ENCODE measurements at regions not wholly inside any gene's neighbourhood (a gene's known extent, or its start where the extent isn't known, plus 50 kb on each side); places are given as distances from the start of the nearest gene placed in this dataset.

DNA sequence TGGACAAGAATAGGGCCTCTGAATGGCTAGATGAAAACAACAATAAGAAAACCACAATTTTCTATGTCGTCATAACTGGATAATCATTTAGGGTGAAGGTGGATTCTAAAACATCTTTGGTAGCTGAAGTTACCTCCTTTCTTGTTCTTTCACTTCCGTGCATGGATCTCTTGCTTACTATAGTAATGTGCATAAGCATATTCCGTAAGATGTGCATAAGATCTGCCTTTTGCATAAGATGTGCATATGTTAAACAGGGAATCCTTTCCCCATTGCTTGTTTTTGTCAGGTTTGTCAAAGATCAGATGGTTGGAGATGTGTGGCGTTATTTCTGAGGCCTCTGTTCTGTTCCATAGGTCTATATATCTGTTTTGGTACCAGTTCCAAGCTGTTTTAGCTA is 353.6 kb downstream of the MTX2 start:
- DNase-seq: no peak

DNA sequence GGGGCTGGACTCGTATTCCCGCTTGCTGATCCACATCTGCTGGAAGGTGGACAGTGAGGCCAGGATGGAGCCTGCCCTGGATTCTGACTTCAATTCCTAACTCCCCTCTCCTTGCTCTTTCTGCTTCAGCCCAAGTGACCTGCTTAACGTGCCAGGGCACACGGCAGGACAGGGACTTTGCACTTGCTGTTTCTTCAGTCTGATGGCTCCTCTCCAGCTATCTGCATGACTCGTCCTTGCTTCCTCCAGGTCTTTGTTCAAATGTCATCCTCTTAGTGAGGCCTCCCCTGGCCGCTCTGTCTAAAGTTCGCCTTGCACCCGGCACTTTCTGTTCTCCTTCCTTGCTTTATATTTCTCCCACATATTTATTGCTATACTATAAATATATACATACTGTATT is 357.6 kb downstream of the MTX2 start:
- no peak for DNase-seq

DNA sequence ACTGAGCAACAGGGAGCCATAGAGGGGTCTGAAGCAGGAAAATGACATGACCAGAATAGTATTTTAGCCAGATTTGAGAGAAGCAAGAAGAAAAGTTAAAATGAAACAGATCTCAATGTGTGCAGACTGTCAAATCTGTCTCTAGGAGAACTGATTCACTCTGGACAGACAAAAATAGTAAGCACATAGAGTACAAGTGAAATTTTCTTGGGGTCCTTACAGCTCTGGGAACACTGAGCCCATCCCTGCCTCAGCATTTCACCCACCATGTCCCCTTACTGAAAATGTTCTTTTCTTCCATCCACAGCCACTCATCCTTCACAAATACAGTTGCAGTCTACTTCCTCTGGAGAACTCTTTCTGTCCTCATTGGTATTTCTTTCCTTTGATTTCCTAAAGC is 359.2 kb downstream of the MTX2 start:
- no peak for DNase-seq

DNA sequence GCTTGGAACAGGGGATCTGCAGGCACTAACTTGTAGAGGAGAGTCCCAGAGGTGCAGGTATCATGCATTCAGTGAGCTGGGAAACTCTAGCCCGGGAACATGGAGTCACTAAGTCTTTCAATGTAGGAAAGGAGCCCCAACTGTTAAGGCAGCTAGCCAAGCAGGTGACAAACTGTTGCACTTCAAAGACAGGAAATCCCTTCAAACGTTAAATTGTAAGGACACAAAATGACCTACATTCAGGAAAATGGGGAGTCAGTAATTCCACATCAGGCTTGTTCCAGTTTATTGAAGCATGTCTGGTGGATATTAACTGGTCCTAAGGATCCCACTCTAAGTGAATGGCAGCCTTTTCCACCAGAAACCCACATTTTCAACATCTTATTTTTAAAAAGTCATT is 364.5 kb downstream of the MTX2 start:
- no peak for DNase-seq

DNA sequence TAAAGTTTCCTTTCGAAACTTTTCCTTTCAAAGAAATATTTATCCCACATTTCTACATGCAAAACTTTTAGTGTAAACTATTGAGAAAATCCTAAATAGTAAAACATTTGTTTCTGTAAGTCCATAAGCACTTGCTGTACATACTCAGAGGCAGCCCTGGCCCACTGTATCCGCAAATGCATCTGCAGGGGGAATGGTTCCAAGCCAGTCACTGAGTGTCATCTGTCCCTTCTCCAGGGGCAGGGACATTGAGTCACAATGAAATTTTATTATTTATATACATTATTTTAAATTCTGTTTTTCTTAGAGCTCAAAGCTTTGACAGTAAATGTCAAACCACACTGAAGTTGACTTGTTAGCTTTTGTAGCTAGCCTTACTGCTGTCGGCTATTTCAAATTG is 367.2 kb downstream of the MTX2 start:
- DNase-seq: no peak

DNA sequence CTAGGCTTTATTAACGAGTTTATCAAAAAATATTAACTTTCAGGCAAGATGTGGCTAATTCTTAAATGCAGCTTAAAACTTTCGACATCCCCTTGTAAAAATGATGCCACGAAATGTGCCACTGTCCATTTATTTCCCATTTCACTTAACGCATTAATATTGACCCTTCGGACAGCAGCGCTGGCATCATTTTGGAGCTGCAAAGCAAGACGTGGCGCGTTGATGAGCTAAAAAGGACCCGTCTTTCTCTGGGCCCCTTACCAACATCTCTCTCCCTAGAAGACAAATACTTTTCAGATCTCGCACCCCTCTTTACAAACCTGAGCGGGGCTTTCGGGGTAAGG is 367.9 kb downstream of the MTX2 start:
- no peak for DNase-seq

DNA sequence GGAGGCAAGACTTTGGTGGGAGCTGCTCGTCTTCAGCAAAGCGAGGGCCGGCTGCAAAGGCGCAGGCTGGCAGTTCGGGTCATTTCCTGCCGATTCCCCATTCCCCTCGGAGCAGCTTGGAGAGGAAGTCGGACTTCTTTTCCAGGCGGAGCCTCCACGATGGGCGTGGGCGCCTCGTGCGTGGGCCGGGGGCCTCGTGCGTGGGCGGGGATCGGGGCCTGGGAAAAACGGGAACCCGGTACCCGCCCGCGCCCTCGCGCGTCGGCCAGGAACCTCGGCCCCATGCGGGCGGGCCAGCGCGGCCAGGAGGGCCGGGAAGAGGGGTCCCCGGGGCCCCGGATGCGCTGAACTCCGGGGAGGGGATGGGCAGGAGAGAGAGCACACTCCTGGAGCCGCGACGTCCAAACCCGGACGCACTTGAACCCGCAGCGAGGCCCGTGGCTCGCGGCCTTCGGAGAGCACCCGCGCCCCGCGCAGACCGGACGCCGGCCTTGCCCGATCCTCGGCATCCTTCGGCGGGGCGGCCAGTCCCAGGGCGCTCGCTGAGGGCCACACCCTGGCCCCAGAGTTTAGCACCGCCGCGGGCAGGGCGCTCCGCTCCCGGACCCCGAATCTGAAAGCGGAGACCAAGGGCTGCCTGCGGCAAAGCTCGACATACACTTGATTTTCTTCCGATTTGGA is 368.4 kb downstream of the MTX2 start:
- peak; percentile 49 for DNase-seq

DNA sequence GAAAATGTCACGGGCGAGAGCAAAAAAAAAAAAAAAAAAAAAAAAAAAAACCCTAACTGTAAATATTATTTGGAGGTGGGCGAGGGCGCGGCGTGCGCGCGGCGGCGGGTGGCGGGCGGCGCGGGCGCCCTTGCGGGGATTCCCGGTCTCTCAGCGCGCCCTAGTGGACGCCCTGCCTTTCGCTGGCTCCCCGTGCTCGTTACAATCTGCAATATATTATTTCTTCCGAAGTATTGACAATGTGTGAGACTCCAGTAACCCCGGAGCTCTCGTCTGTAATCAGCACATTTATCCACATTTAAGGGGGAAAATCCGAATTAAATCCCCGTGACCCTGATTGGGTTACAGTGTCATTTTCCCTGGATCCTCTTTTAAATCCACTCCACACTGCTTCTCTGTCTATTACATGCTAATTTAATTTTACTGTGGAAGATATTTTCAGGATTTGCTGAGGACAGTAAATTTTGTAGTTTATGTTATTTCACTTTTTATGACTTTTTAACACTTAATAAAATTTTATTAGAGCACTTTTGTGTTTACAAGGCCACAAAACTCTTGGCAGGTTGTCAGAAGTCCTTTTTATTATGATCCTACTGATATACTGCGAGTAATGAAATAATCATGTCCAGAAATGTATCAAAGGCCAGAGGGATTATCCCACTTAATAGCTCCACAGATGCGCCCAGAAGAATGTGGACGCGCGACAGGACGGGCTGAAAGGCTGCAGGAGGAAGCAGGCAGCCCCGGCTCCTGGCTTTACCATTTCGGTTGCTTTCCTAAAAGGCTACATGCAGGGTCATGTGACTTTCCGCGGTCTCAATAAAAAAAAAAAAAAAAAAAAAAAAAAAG is 369.1 kb downstream of the MTX2 start:
- peak; percentile 77 for DNase-seq

DNA sequence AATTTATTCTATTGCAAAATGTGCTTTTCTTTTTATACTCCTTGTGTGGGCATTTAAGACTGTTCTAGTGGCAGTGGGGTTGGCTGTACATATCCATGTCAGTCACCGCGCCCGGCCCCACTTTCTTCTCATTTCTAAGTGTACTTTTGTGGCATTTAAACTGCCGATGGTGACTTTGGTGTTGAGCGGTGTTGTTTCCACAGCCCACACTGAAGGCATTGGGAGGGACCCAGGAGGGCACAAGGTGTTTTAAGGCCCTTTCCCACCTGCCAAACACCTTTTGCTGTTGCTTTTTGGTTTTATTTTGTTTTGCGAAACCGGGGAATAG is 369.7 kb downstream of the MTX2 start:
- DNase-seq: no peak

DNA sequence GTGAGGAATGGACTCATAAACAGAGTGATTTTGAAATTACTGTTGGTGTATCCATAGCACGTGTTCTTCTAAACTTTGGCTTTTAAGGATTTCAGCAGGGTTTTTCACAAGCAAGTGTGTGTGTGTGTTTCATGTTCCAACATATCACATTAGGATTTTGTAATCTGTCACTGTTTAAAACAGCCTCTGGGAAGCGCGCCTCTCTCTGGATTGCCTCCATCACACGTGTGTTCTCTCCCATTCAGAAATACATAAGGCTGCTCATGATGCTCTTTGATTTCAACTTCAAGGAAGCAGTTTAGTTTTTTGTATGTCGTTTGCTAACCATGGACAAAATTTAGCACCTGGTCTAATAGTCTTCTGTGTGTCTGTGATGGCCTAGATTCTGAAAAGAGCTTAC is 370.4 kb downstream of the MTX2 start:
- no peak for DNase-seq

DNA sequence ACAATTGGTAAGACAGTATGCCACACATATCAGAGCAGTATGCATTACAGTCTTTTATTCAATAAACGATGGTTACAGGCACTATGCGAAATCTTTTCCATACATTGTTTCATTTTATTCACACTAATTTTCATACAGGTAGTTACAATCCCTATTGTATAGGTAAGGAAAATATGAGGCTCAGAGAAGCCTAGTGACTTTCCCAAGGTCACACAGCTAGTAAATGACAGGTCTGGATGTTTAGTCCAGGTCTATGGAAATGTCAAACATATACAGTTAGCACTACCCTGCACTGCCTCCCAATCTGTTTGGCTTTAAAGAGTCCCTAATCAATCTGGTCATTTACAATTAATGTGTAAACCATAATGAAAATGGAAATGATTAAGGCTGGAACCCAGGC is 372.2 kb downstream of the MTX2 start:
- DNase-seq: no peak

DNA sequence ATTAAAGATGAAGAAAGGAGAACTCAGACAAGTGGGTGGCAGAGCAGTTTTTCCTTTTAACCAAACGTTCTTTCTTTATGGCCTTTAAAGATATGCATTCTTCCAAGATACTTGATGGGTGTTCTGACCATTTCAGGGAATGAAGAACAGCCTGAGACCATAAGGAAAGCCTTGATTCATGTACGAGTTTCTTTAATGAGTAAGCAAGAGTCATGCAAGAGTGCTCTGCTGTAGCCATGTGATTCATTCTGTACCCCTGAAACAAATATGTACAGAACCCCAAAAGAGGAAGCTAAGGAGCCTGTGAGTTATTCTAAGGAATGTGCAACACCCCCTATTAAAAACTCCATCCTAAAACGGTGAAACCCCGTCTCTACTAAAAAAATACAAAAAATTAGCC is 372.8 kb downstream of the MTX2 start:
- no peak for DNase-seq

DNA sequence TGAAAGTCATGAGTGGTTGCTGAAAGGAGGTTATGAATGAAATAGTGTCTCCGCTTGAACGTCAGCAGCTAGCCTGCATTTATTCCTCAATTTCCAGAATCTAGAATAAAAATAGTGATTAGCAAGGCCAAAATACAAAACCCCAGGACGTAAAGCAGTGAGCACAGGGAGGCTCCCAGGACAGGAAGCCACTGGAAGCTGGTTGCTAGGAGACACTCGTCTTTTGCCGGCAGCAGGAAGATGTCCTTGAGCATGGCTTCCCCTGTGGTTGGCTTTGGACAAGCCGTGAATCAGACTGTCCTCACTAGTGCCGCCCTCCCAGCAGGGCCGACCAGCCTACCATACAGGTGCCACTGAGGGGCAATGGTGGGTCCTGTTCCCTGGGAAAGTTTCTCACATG is 374.4 kb downstream of the MTX2 start:
- no peak for DNase-seq

DNA sequence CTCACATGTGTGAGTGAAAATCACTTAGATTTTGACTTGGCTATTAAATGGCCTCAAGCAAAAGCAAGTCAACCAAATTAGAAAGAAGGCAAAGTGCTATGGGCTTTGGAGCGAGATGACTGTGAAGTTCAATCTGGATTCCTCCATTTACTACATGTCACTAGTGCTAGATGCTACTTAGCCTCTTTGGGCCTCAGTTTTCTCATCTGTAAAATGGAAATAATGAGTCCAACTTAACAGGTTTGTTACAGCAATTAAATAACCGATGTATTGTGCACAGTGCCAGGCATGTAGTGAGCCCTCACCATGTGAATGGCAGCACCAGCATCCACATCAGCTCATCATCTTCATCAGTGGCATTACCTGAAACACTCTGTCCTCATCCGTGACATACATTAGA is 376.3 kb downstream of the MTX2 start:
- DNase-seq: no peak

DNA sequence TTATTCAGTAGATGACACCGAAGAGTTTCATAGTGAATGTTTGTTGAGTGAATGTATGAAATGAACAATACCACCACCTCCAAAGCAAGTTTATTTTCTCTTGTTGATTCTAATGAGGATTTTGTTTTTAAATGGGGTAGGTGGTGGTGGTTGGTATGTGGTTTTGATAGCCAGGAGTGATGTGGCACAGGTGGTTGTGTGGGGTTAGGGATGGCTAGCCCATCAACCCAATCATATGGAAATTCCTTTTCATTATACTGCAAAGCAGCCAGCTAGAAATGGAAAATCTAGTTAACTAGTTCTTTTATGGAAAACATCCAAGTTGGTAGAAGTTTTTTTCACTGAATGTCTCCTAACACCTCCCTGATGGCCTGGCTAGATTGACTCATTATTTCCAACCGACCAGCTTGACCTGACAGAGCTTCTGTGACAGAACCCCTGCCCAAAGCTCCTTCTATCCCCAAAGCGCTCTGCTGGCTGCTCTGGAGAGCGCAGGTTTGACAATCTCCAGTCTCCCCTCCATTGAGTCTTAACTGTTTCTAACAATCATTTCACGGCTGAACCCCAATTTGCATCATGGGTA is 376.9 kb downstream of the MTX2 start:
- no peak for DNase-seq

DNA sequence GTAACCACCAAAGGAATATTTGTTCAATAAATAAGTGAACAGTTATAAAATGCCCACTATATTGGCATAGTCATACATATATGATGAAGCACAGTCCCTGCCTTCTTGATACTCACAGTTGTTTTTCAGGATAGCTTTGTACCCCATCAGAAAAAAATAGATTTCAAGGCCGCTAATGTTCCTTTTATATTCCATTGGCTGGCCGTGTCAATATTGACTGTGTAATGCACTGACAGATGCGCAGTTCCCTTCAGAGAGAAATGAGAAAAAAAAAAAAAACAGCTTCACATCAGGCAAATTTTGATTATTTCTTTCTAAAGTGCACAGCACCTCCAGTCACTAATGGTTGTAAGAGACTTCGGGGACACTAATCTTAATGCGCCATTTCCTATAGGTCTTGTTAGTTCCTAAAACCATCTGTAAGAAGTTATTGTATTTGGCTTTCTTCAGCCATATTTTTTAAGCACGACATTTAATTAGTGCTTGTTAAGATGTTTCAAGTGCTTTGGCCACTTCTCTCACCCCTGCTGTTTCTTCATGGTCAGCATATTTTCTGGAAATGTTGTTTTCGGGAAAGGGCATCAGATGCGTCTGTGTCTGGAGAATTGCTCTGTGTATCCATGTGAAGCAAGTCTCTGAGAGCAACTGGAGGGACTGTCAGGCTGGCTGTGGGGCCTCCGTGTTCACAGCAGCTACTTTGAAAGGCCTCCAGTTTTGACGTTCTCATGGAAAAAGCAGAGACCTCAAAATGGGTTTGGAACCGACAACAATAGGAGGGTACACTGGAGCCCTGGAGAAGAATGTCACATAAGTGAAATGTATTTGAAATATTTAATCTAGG is 378.3 kb downstream of the MTX2 start:
- DNase-seq: no peak

DNA sequence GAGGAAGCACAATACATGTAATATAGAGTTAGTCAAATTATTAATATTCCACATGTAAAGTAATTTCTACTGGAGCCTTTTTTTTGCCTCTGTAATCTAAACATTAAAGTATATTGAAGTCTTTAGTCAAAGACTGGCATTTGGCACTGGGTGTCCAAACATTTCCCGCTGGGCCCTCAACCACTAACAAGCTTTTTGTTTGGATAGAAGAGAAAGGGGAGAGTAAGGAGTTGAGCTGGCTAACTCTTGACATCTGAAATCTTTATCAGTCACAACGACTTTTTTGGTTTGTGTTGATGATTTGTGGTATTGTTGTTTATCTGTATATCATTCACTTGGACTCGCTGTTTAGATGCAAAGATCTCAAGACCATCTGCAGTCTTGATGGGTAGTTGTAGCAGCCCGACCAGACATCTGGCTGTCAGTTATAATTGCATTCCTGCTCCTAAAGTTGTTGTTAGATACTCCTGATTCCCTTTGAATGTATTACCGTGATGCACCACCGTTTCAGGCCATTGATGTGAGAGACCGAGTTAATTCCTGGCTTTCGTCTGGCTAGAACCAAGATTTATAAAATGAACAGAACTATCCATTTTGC is 379.6 kb downstream of the MTX2 start:
- DNase-seq: no peak

DNA sequence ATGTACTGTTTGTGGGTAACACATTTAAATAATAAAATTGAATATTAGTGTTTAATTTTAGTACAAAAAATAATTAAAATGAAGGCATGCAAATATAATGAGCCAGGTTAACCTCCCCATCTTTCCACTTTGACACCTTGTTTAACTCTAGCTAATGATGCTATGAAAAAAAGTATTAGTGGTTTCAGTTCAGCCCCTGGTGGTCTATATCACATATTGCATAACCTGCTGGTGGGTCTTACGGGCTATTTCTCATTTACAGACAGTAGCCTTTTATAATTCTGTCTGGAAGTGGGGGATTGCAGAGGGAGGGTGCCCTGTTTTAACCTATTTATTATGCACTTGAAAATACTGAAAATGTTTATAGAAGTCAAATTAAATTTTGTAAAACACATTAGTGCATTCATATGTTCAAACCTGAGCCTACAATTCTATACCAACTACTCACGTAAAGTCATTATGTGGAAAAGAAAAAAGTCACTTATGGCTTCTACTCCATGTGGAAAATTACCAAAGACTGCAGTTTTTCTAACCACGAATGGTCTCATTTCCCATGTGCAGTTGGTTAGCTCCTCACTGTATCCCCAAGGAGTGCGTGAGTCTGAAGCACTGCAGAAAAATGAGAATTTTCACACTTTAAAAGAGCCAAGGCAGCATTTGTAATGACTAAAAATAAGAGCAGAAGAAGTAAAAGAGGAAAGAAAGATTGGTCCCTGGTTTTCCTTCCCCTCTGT is 381.0 kb downstream of the MTX2 start:
- DNase-seq: no peak

DNA sequence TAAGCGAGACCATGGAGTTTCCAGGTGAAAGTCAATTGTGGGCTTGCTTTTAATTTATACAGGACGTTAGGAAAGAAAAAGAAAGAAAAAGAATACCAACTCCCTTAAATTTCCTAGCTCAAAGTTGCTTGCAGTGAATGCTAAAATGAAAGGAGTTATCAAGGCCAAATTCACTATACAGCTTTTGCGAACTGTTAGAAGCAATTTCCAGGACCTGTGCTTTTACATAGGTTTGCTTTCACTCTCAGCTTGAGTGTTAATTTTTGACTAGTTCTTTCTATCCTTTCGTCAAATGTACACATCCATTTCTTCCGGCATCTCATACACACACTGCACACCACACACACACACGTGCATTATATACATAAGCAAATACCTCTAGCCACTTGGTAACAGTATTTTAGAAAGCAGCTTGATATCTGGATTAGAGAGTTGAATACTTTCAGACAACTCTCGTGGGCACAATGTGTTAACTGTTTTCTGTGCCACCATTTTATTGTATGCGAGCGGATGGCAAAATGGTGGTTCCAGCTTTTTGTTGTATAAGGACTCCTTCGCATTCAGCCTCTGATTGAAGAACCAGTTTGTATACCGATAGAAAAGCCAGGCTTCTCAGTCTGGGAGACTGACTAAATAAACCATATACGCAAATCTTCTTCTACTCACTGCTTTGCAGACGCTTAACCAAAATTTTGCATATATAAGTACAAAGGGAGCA is 381.8 kb downstream of the MTX2 start:
- no peak for DNase-seq

DNA sequence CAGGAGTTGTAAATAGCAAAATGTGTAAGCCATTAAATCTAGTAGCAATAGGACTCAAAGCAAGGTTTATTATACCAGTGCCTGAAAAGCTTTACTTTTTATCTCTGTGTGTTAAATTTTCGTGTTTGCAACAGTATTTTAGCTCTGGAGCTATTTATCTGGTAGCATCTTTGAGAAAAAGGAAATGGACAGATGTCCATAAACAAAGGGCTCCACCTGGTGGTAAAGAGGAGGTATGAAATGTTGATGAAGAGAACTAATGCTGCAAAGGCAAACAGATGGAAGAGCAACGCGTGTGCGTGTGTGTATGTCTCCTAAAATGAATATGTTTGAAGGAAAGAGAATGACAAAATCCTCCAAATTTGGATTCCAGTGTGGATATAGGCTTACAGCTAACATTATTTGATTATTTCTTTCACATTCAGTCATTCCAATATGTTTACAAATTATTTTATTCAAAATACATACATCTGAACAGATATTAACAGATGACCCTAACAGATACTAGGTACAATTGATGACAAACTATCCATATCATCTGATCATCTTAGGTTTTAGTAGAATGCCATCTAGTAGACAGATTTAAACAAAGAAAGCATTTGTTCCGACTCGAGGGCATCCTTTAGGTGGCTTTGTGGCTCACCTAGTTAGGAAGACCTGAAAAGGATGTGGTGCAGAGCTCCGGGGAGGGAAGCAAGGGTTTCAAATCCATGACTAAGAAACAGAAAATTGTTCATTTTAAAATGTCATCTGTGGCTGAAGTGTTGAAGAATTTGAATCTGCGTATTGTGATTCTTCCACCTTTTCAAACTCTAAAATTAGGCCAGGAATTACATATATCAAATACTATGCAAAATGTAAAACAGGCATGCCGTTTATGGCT is 383.3 kb downstream of the MTX2 start:
- peak; percentile 91 for DNase-seq
